IPS DF 19.7 (cell line): ENCODE measurements at regions not wholly inside any gene's neighbourhood (a gene's known extent, or its start where the extent isn't known, plus 50 kb on each side); places are given as distances from the start of the nearest gene placed in this dataset.
A peak's percentile ranks its signal among the peaks of the same experiment; 100 is the strongest.
"Not testable (repeated sequence)": the region's sequence is repeated elsewhere in the genome, so short reads cannot be mapped to it uniquely, and the experiment has no call there.

ENCODE experiments used
- DNase-seq: peaks from one replicate; pipeline ENCODE4 v3.0.0-alpha.2; 2013; ENCODE audit warnings: low read depth, low spot score

- DNase-seq, result no peak
These were observed 216.3 kb upstream of the ETAA1 start for GRCh38 chr2:67180841-67181240.

- DNase-seq, result no peak
These were observed 214.2 kb upstream of the ETAA1 start for GRCh38 chr2:67182884-67183283.

- no peak for DNase-seq
These were observed 210.8 kb upstream of the ETAA1 start for GRCh38 chr2:67186326-67186725.

- DNase-seq, result no peak
These were observed 210.3 kb upstream of the ETAA1 start for GRCh38 chr2:67186871-67187270.

- not testable (repeated sequence) for DNase-seq
These were observed 201.8 kb upstream of the ETAA1 start for GRCh38 chr2:67195327-67195726.

GRCh38 chr2:67201521-67201920, 195.6 kb upstream of the ETAA1 start:
- DNase-seq, result no peak

GRCh38 chr2:67204349-67204748, 192.8 kb upstream of the ETAA1 start:
- no peak for DNase-seq

- DNase-seq, result no peak
These were observed 188.1 kb upstream of the ETAA1 start for GRCh38 chr2:67208887-67209500.

GRCh38 chr2:67210430-67210829, 186.7 kb upstream of the ETAA1 start:
- no peak for DNase-seq

- no peak for DNase-seq
These were observed 184.9 kb upstream of the ETAA1 start for GRCh38 chr2:67212203-67212602.

- no peak for DNase-seq
These were observed 183.9 kb upstream of the ETAA1 start for GRCh38 chr2:67213270-67213670.

GRCh38 chr2:67213677-67214402, 183.3 kb upstream of the ETAA1 start:
- DNase-seq, result no peak

GRCh38 chr2:67214585-67215185, 182.4 kb upstream of the ETAA1 start:
- no peak for DNase-seq

- DNase-seq, result peak; percentile 56
These were observed 181.7 kb upstream of the ETAA1 start for GRCh38 chr2:67215214-67216055.

- DNase-seq, result no peak
These were observed 181.0 kb upstream of the ETAA1 start for GRCh38 chr2:67216103-67216502.

- no peak for DNase-seq
These were observed 180.3 kb upstream of the ETAA1 start for GRCh38 chr2:67216881-67217280.

- no peak for DNase-seq
These were observed 179.7 kb upstream of the ETAA1 start for GRCh38 chr2:67217398-67217797.

- no peak for DNase-seq
These were observed 179.1 kb upstream of the ETAA1 start for GRCh38 chr2:67218056-67218455.

- no peak for DNase-seq
These were observed 177.5 kb upstream of the ETAA1 start for GRCh38 chr2:67219651-67220050.

- DNase-seq, result no peak
These were observed 175.9 kb upstream of the ETAA1 start for GRCh38 chr2:67221266-67221665.

GRCh38 chr2:67225287-67225973, 171.7 kb upstream of the ETAA1 start:
- no peak for DNase-seq

GRCh38 chr2:67229706-67230105, 167.4 kb upstream of the ETAA1 start:
- DNase-seq, result no peak
